NCI-H748 (cell line): ENCODE measurements at regions not wholly inside any gene's neighbourhood (a gene's known extent, or its start where the extent isn't known, plus 50 kb on each side); places are given as distances from the start of the nearest gene placed in this dataset.
"Not testable (repeated sequence)": the region's sequence is repeated elsewhere in the genome, so short reads cannot be mapped to it uniquely, and the experiment has no call there.

ENCODE experiments used
- DNase-seq: peaks from one replicate; lab custom pipeline; 2025; ENCODE audit not compliant: unreplicated experiment; lab: John Stamatoyannopoulos, UW

GRCh38 chr14:106803379-106803778 lies 1277.0 kb downstream of the TMEM121 start:
- peak; percentile 43 for DNase-seq

GRCh38 chr14:106807493-106807892 lies 1281.1 kb downstream of the TMEM121 start:
- DNase-seq: no peak

GRCh38 chr14:106808458-106808857 lies 1282.1 kb downstream of the TMEM121 start:
- DNase-seq: no peak

- no peak for DNase-seq
These were observed 1282.5 kb downstream of the TMEM121 start for GRCh38 chr14:106808907-106809306.

- DNase-seq: no peak
These were observed 1283.2 kb downstream of the TMEM121 start for GRCh38 chr14:106809615-106810014.

GRCh38 chr14:106810168-106810567 lies 1283.8 kb downstream of the TMEM121 start:
- DNase-seq: not testable (repeated sequence)

GRCh38 chr14:106811162-106811561 lies 1284.8 kb downstream of the TMEM121 start:
- no peak for DNase-seq

- DNase-seq: no peak
These were observed 1286.5 kb downstream of the TMEM121 start for GRCh38 chr14:106812788-106813476.

- DNase-seq: no peak
These were observed 1287.1 kb downstream of the TMEM121 start for GRCh38 chr14:106813477-106813823.

- DNase-seq: no peak
These were observed 1293.7 kb downstream of the TMEM121 start for GRCh38 chr14:106820119-106820518.

GRCh38 chr14:106821119-106821518 lies 1294.7 kb downstream of the TMEM121 start:
- no peak for DNase-seq

GRCh38 chr14:106822905-106823304 lies 1296.5 kb downstream of the TMEM121 start:
- DNase-seq: no peak

- DNase-seq: no peak
These were observed 1297.2 kb downstream of the TMEM121 start for GRCh38 chr14:106823552-106823951.

GRCh38 chr14:106826833-106827369 lies 1300.5 kb downstream of the TMEM121 start:
- DNase-seq: no peak

GRCh38 chr14:106831322-106831720 lies 1304.9 kb downstream of the TMEM121 start:
- peak; percentile 22 for DNase-seq

- peak; percentile 25 for DNase-seq
These were observed 1311.5 kb downstream of the TMEM121 start for GRCh38 chr14:106837870-106838269.

GRCh38 chr14:106838991-106839769 lies 1312.8 kb downstream of the TMEM121 start:
- no peak for DNase-seq

GRCh38 chr14:106840258-106840657 lies 1313.9 kb downstream of the TMEM121 start:
- no peak for DNase-seq

GRCh38 chr14:106840991-106841390 lies 1314.6 kb downstream of the TMEM121 start:
- DNase-seq: no peak

- DNase-seq: no peak
These were observed 1315.3 kb downstream of the TMEM121 start for GRCh38 chr14:106841701-106842100.

GRCh38 chr14:106842687-106843086 lies 1316.3 kb downstream of the TMEM121 start:
- DNase-seq: no peak

- DNase-seq: no peak
These were observed 1317.0 kb downstream of the TMEM121 start for GRCh38 chr14:106843386-106843785.
